NOMO-1 (cell line): ENCODE measurements at regions not wholly inside any gene's neighbourhood (a gene's known extent, or its start where the extent isn't known, plus 50 kb on each side); places are given as distances from the start of the nearest gene placed in this dataset.
"Not testable (repeated sequence)": the region's sequence is repeated elsewhere in the genome, so short reads cannot be mapped to it uniquely, and the experiment has no call there.

Experiments
- DNase-seq, 2 experiments: peaks; one replicate each; lab custom pipeline; 2025; ENCODE audit not compliant: unreplicated experiment in 2 of 2; lab: John Stamatoyannopoulos, UW

DNA sequence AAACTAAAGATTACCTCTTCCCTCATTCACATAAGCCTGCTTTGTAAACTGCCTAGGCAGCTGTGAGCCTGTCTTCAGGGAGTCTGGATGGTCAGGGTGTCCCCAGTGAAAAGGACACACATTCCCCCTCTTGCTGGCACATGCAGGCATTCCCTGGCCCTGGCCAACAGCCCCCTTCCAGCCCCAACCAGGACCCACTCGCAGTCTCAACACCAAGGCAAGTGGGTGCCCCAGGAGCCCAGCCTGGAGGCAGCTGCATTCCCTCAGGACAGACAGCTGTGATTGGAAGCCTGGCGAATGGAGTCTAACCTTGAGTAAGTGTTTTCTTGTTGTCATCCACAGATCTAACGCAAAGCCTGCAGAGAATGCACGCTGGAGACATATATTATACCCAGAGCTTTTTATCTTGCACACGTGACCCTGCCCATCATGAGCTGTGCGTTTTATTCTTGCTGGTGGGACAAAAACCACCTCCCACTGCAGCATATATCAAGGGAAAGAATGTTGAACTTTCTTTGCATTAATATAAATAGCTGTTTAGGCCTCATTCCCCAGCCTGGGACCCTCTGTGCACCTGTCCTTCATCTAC is 95.0 kb upstream of the LHX1 start:
- DNase-seq: no peak

- no peak for DNase-seq
Measured at GRCh38 chr17:36842963-36843558, 94.2 kb upstream of the LHX1 start.

GRCh38 chr17:36844013-36844412 is 93.3 kb upstream of the LHX1 start:
- no peak for DNase-seq

DNA sequence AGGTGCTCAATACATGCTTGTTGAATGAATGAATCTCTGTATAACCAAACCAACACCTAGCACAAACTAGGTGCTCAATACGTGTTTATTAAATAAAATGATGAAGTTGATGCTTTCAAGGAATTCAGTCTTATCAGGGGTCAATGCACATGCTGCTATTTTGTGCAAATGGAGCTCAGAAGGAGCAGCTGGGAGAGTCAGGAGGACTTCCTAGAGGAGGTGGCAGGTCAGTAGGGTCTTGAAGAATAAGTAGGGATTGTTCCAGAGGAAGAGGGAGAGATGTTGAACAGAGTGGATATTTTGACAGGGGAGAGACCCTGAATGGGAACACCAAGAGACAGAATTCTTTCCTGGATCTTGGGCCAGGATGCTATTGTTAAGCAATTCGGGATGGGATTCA is 92.7 kb upstream of the LHX1 start:
- no peak for DNase-seq

DNA sequence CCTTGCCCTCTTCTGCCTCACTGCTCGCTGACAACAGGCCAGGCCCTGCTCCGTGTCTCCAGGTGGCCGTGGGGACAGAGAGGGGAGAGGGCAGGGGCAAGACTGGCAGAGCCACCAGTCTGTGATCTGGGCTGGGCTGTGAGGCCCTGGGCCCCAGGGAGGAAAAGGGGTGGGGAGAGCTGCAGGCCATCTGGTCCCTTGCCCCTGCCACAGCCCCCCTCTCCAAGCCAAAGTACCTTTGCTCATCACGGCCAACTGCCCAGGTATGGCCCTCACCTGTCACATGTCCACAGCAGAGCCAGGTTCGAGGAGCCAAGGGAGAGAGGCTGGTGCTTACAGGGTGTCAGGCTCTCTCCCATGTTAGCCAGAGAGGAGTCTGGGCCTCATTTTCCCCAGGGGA is 91.4 kb upstream of the LHX1 start:
- no peak for DNase-seq

- DNase-seq: no peak
Measured at GRCh38 chr17:36846410-36847292, 90.6 kb upstream of the LHX1 start.

DNA sequence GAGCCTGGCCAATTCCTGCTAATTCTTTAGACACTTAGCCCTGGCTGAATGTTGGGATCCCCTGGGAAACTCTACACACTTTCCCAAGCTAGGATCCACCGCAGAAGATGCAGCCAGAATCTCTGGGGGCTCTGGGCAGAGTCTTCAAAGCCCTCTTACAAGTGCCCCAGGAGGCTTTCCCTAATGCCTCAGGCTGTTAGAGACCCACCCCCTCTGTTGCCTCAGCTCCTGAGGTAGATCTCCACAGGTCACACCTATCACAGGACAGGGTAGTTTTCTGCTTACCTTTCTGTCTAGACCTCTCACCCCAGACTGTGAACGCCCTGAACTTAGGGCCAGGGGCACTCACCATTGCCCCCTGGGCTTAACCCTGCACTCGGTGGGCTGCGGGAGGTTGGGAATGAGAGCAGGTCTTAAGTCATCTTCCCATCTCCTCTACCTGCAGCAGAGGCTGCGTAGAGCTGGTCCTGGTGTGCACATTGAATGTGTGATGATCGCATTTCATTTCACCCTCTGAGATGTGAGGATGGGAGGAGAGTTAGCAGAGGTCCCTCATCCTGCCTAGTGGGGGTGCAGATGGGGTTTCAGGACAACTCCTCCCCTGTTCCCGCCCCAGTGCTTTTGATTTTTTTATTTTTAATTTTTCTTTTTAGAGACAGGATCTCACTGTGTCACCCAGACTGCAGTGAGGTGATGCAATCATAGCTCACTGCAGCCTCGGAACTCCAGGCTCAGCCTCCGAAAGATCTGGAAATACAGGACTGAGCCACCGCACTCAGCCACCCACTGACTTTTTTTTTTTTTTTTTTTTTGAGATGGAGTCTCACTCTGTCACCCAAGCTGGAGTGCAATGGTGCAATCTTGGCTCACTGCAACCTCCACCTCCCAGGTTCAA is 89.0 kb upstream of the LHX1 start:
- no peak for DNase-seq

GRCh38 chr17:36849020-36849419 is 88.3 kb upstream of the LHX1 start:
- not testable (repeated sequence) for DNase-seq

DNA sequence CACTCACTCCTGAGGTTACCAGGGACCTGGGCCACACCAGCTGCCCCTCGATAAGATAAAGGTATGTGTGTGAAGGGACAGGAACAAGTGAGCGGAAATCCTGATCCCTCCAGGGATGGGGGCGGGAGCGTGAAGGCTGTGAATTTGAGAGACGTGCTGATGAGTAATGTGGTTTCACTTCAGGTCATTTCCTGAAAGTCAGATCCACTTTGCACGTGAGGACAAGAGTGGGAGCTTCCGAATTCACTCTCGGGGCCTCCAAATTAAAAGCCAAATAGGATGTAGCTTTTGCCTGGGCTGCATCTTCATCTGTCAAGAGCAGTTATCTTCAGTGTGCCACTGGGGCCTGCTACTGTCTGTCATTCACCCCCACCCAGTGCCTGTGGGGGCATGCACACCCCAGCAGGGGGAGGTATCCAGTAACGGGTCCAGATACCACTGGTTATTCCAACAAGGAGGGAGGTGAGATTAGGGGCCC is 87.4 kb upstream of the LHX1 start:
- DNase-seq: peak in 1 of 2 experiments; percentile 41

GRCh38 chr17:36850790-36851189 is 86.5 kb upstream of the LHX1 start:
- no peak for DNase-seq

GRCh38 chr17:36851250-36851649 is 86.0 kb upstream of the LHX1 start:
- DNase-seq: no peak

- not testable (repeated sequence) for DNase-seq
Measured at GRCh38 chr17:36852478-36852877, 84.8 kb upstream of the LHX1 start.

- DNase-seq: no peak
Measured at GRCh38 chr17:36854982-36855381, 82.3 kb upstream of the LHX1 start.

GRCh38 chr17:36855459-36855858 is 81.8 kb upstream of the LHX1 start:
- no peak for DNase-seq

DNA sequence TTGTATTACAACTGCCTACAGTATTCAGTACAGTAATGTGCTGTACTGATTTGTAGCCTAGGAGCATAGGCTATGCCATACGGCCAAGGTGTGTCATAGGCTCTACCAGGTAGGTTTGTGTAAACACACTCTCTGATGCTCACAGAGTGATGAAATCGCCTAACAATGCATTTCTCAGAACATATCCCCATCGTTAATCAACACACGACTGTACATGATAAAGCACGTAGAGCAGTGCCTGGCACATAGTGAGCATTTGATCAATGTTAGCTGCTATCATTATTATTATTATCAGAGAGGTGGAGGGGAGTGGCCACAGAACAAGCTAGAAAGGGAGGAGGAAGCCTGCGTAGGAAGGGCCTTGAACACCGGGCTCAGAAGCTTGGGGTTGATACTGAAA is 81.1 kb upstream of the LHX1 start:
- no peak for DNase-seq

- DNase-seq: no peak
Measured at GRCh38 chr17:36856903-36857381, 80.3 kb upstream of the LHX1 start.

- DNase-seq: peak in 1 of 2 experiments; percentile 7
Measured at GRCh38 chr17:36857698-36858097, 79.6 kb upstream of the LHX1 start.

DNA sequence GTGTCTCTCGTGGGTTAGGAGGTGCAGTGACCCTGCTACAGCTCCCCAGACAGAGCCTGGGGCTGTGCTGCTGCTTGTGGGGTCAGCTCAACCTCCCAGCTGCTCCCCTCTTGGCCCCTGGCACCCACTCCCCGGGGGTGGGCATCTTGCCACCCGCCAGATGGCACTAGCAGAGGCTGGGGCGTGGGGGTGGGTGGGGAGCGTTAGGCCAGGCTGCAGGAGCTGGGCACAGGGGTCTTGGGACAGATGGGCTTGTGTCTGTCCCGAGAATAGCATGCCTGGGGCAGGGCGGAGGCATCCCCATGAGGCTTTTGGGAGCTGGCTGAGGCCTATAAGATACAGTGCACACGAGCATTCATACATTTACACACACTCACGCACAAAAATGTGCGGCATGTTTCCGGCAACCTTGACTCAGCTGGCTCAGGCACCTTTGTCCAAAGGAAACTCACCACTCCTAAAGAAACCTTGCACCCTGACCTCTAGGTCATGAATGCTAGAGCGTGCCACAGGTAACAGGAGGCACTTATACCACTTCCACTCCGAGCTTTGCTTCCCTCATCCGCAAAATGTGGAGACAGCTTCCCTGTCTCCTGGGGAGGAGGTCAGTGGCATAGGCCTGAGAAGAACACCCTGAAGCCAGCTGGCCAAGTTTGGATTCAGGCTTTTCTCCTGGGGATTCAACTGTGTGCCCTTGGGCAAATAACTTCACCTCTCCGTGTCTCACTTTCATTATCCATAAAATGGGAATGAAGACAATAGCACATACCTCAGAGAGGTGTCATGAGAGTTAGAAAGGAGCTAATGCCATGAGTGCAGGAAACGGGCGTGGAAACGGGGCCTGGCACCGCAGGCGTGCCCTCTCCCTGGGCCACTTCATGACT is 78.9 kb upstream of the LHX1 start:
- DNase-seq: no peak

GRCh38 chr17:36859003-36859300 is 78.3 kb upstream of the LHX1 start:
- no peak for DNase-seq

- DNase-seq: no peak
Measured at GRCh38 chr17:36859706-36860105, 77.6 kb upstream of the LHX1 start.
